Upper lobe of left lung (tissue), 6 donors: ENCODE measurements at regions not wholly inside any gene's neighbourhood (a gene's known extent, or its start where the extent isn't known, plus 50 kb on each side); places are given as distances from the start of the nearest gene placed in this dataset.

Experiments used
- ATAC-seq, 2 donors: fragments of 200-7000 bp; cut with Tn5 transposase; one replicate each; pipeline ENCODE4 v1.9.1; 2022; ENCODE audit warnings: mild to moderate bottlenecking in 2 of 2, moderate library complexity in 2 of 2; ENCODE audit not compliant: low FRiP score in 2 of 2
- DNase-seq, 2 donors: peaks; one replicate each; pipeline ENCODE4 v3.0.0-alpha.2; 2019 to 2020
- H3K27ac ChIP-seq, 4 donors: fragments of 200-600 bp; sonication (generic); one replicate each; pipeline ENCODE4 v1.5.1; 2016 to 2019
- H3K27me3 ChIP-seq, 4 donors: fragments of 200-600 bp; sonication (generic); one replicate each; pipeline ENCODE4 v1.5.1; 2017 to 2019
- H3K36me3 ChIP-seq, 4 donors: fragments of 200-600 bp; sonication (generic); one replicate each; pipeline ENCODE4 v1.5.1; 2016 to 2019
- H3K4me1 ChIP-seq, 4 donors: fragments of 200-600 bp; sonication (generic); one replicate each; pipeline ENCODE4 v1.5.1; 2018 to 2019
- H3K4me3 ChIP-seq, 4 donors: fragments of 200-600 bp; sonication (generic); one replicate each; pipeline ENCODE4 v1.5.1; 2017 to 2019; ENCODE audit warnings: mild to moderate bottlenecking in 2 of 4, moderate library complexity in 1 of 4
- H3K9me3 ChIP-seq, 4 donors: fragments of 200-600 bp; sonication (generic); one replicate each; pipeline ENCODE4 v1.5.1; 2018 to 2019
- EP300 ChIP-seq, 4 donors: sonication (generic); formaldehyde crosslinking; IDR thresholded peaks; one replicate each; pipeline ENCODE4 v1.5.1; 2017; ENCODE audit warnings: antibody characterized with exemption in 4 of 4, control low read depth in 2 of 4
- POLR2A ChIP-seq, 4 donors: fragments of 450-650 bp; IDR thresholded peaks; one replicate each; pipeline ENCODE4 v1.5.1; 2016 to 2017; ENCODE audit warnings: antibody characterized with exemption in 4 of 4, mild to moderate bottlenecking in 2 of 4
- POLR2AphosphoS5 ChIP-seq, 2 donors: sonication (generic); formaldehyde crosslinking; IDR thresholded peaks; one replicate each; pipeline ENCODE4 v1.5.1; 2017; ENCODE audit warnings: antibody characterized with exemption in 2 of 2
- WGBS, 2 donors: methylation state at CpG; one replicate each; pipeline ENCODE4 v1.1.5; 2017 to 2018; 5-methylcytosine and 5-hydroxymethylcytosine counted together
- TF ChIP-seq, protein P1 (sequence below), 6 experiments: fragments of 450-650 bp in 4 of 6; fragments of 200-600 bp in 2 of 6; sonication (generic) in 2 of 6; IDR thresholded peaks; one replicate each; pipeline ENCODE4 v1.5.1; 2016 to 2019; ENCODE audit warnings: antibody characterized with exemption in 6 of 6
- donor health status: DM: no; HTN: no; CAD: no; lungs with moderate emphysema.
- donor health status: DM: no; HTN: yes; CAD: no; lungs with severe emphysema.

GRCh38 chr10:42942279-42942950 lies 134.5 kb upstream of the RET start:
- ATAC-seq = no peak

DNA sequence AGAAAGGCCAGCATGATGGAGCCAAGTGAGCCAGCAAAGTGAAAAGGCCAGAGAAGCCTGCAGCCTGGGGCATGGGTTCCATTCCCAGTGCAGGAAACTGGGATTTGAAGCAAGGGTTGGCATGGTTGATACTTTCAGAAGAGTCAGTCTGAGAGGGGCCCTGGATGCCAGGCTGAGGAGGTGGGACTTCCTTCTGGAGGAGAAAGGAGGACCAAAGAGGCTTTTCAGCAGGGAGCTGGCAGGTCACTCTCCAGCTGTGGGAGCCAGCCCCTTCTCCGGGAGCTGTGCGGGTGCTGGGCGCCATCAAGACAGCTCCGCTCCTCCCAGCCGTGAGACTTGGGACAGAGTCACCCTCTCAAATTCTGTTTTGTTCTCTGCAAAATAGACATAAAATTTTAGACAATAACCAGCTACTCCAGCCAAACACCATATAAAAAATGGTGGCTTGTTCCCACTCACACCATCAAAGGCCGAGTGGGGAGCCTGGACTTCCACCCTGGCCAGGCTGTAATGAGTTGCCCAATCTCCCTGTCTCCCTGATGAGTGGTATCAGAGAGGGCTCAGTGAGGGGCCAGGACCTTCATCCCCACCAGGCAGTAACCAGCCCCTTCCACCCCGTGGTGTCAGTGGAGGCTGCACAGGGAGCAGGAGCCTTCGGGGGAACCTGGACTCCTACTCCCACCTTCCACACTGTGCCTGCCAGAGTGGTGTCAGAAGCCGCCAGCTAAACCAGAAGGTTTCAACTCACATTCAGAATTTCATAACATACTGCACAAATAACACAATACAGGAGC lies 133.6 kb upstream of the RET start:
- no peak overlapping the region for H3K4me3 ChIP-seq
- ATAC-seq = no peak
- no peaks in the 10 kb centered on the region for H3K36me3 ChIP-seq
- 77 to 89% methylated on average over 6 to 9 of the region's 9 CpGs for WGBS, 2 donors
- DNase-seq = no peak
- TF ChIP-seq POLR2A (IDR thresholded peaks at IDR 0.05) = no peak
- TF ChIP-seq EP300 (IDR thresholded peaks at IDR 0.05) = no peak
- TF ChIP-seq POLR2AphosphoS5 (IDR thresholded peaks at IDR 0.05) = no peak
- TF ChIP-seq, protein P1, sequence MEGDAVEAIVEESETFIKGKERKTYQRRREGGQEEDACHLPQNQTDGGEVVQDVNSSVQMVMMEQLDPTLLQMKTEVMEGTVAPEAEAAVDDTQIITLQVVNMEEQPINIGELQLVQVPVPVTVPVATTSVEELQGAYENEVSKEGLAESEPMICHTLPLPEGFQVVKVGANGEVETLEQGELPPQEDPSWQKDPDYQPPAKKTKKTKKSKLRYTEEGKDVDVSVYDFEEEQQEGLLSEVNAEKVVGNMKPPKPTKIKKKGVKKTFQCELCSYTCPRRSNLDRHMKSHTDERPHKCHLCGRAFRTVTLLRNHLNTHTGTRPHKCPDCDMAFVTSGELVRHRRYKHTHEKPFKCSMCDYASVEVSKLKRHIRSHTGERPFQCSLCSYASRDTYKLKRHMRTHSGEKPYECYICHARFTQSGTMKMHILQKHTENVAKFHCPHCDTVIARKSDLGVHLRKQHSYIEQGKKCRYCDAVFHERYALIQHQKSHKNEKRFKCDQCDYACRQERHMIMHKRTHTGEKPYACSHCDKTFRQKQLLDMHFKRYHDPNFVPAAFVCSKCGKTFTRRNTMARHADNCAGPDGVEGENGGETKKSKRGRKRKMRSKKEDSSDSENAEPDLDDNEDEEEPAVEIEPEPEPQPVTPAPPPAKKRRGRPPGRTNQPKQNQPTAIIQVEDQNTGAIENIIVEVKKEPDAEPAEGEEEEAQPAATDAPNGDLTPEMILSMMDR (IDR thresholded peaks at IDR 0.05) = no peak
- H3K27ac ChIP-seq = no peak overlapping the region
- H3K9me3 ChIP-seq = no peaks in the 10 kb centered on the region
- no peaks in the 10 kb centered on the region for H3K4me1 ChIP-seq
- H3K27me3 ChIP-seq = no peaks in the 10 kb centered on the region

More at GRCh38 chr10:42942279-42942950, 134.5 kb upstream of the RET start:
- Histone ChIP-seq H3K4me1 (no peaks in the 10 kb centered on the region), H3K27me3 (no peaks in the 10 kb centered on the region), H3K4me3 (no peak overlapping the region), H3K9me3 (no peaks in the 10 kb centered on the region), H3K36me3 (no peaks in the 10 kb centered on the region), H3K27ac (no peak overlapping the region)
- no peak for TF ChIP-seq EP300 (IDR thresholded peaks at IDR 0.05)
- TF ChIP-seq, protein P1 (IDR thresholded peaks at IDR 0.05) = no peak
- TF ChIP-seq POLR2AphosphoS5 (IDR thresholded peaks at IDR 0.05) = no peak
- TF ChIP-seq POLR2A (IDR thresholded peaks at IDR 0.05) = no peak
- no peak for DNase-seq
- 82 to 100% methylated on average over 2 to 7 of the region's 7 CpGs for WGBS, 2 donors

DNA sequence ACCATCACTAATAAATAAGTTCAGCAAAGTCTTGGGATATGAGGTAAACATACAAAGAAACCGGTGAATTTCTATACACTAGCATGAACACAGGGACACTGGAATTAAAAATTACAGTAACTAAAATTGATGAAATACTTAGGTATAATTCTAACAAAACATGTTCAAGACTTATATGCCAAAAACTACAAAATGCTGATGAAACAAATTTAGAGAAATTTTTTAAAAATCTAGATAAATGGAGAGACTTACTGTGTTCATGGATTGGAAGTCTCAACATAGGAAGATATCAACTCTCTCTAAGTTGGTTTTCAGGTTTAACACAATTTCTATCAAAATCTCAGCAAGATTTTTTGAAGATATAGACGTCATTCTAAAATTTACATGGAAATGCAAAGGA lies 128.8 kb upstream of the RET start:
- Histone ChIP-seq H3K4me1 (peaks cover 4 to 15% (median 13%) of the 10 kb centered on the region in 4 donors), H3K27ac (no peak overlapping the region), H3K27me3 (no peaks in the 10 kb centered on the region), H3K9me3 (no peaks in the 10 kb centered on the region), H3K4me3 (no peak overlapping the region), H3K36me3 (no peaks in the 10 kb centered on the region)
- 81 to 93% methylated on average over 2 of the region's 2 CpGs for WGBS, 2 donors
- ATAC-seq (no peak), DNase-seq (no peak)
- TF ChIP-seq, protein P1 (IDR thresholded peaks at IDR 0.05) = no peak
- TF ChIP-seq POLR2A (IDR thresholded peaks at IDR 0.05) (no peak), EP300 (IDR thresholded peaks at IDR 0.05) (no peak), POLR2AphosphoS5 (IDR thresholded peaks at IDR 0.05) (no peak)

- Histone ChIP-seq H3K4me1 (peaks cover 4 to 15% (median 13%) of the 10 kb centered on the region in 4 donors), H3K36me3 (no peaks in the 10 kb centered on the region), H3K27me3 (no peaks in the 10 kb centered on the region), H3K27ac (no peak overlapping the region), H3K4me3 (no peak overlapping the region), H3K9me3 (no peaks in the 10 kb centered on the region)
- DNase-seq (no peak), ATAC-seq (no peak)
- no peak for TF ChIP-seq POLR2A (IDR thresholded peaks at IDR 0.05)
- TF ChIP-seq POLR2AphosphoS5 (IDR thresholded peaks at IDR 0.05) = no peak
- TF ChIP-seq EP300 (IDR thresholded peaks at IDR 0.05) = no peak
- TF ChIP-seq, protein P1 (IDR thresholded peaks at IDR 0.05) = no peak
- 91 to 94% methylated on average over 2 of the region's 2 CpGs for WGBS, 2 donors
Observed at GRCh38 chr10:42949287-42949686, 127.6 kb upstream of the RET start.
